HEK293T (cell line): ENCODE measurements at regions not wholly inside any gene's neighbourhood (a gene's known extent, or its start where the extent isn't known, plus 50 kb on each side); places are given as distances from the start of the nearest gene placed in this dataset.
"Not testable (repeated sequence)": the region's sequence is repeated elsewhere in the genome, so short reads cannot be mapped to it uniquely, and the experiment has no call there.

Experiments
- CTCF ChIA-PET: fragments of 350-600 bp; formaldehyde crosslinking; extraction: SDS; loops from one replicate; lab custom pipeline; 2021; ENCODE audit warnings: antibody characterized with exemption, inconsistent platforms; lab: Yijun Ruan, JAX
- POLR2A ChIA-PET: fragments of 350-600 bp; formaldehyde crosslinking; extraction: SDS; loops from one replicate; lab custom pipeline; 2020; ENCODE audit warnings: antibody characterized with exemption, inconsistent platforms; lab: Yijun Ruan, JAX
- DNase-seq: peaks from one replicate; pipeline ENCODE4 v3.0.0; 2012; ENCODE audit warnings: mixed read lengths; ENCODE audit errors: extremely low spot score
- ARNT ChIP-seq: fragments of 450-650 bp; IDR thresholded peaks from 2 replicates; pipeline ENCODE4 v1.6.1; 2017; ENCODE audit warnings: mild to moderate bottlenecking
- BHLHE40 ChIP-seq: fragments of 450-650 bp; IDR thresholded peaks from 2 replicates; pipeline ENCODE4 v1.6.1; 2016; ENCODE audit warnings: mild to moderate bottlenecking, moderate library complexity, borderline replicate concordance
- CTBP1 ChIP-seq: fragments of 450-650 bp; IDR thresholded peaks from 2 replicates; pipeline ENCODE4 v1.6.1; 2016; ENCODE audit warnings: borderline replicate concordance
- ELF4 ChIP-seq: fragments of 450-650 bp; IDR thresholded peaks from 2 replicates; pipeline ENCODE4 v1.6.1; 2017; ENCODE audit warnings: antibody characterized with exemption
- FOXA1 ChIP-seq: fragments of 450-650 bp; IDR thresholded peaks from 2 replicates; pipeline ENCODE4 v1.6.1; 2016; ENCODE audit warnings: mild to moderate bottlenecking
- FOXK2 ChIP-seq: fragments of 450-650 bp; IDR thresholded peaks from 2 replicates; pipeline ENCODE4 v1.6.1; 2016; ENCODE audit warnings: mild to moderate bottlenecking
- FOXM1 ChIP-seq: fragments of 450-650 bp; IDR thresholded peaks from 2 replicates; pipeline ENCODE4 v1.6.1; 2017; ENCODE audit warnings: mild to moderate bottlenecking, borderline replicate concordance
- HDGF ChIP-seq: fragments of 450-650 bp; IDR thresholded peaks from 2 replicates; pipeline ENCODE4 v1.6.1; 2017; ENCODE audit warnings: antibody characterized with exemption, borderline replicate concordance
- L3MBTL2 ChIP-seq: fragments of 450-650 bp; conservative IDR thresholded peaks from 2 replicates; pipeline ENCODE4 v1.6.1; 2016; ENCODE audit warnings: mild to moderate bottlenecking
- LEF1 ChIP-seq: fragments of 450-650 bp; IDR thresholded peaks from 2 replicates; pipeline ENCODE4 v1.6.1; 2017; ENCODE audit warnings: mild to moderate bottlenecking, borderline replicate concordance
- NFRKB ChIP-seq: fragments of 450-650 bp; IDR thresholded peaks from 2 replicates; pipeline ENCODE4 v1.6.1; 2016; ENCODE audit warnings: mild to moderate bottlenecking, moderate library complexity
- PKNOX1 ChIP-seq: fragments of 450-650 bp; IDR thresholded peaks from 2 replicates; pipeline ENCODE4 v1.6.1; 2016
- SP1 ChIP-seq: fragments of 450-650 bp; IDR thresholded peaks from 2 replicates; pipeline ENCODE4 v1.6.1; 2017
- SUZ12 ChIP-seq: fragments of 450-650 bp; IDR thresholded peaks from 2 replicates; pipeline ENCODE4 v1.6.1; 2016; ENCODE audit warnings: mild to moderate bottlenecking
- TARDBP ChIP-seq: fragments of 450-650 bp; IDR thresholded peaks from 2 replicates; pipeline ENCODE4 v1.6.1; 2016
- ZNF384 ChIP-seq: fragments of 450-650 bp; IDR thresholded peaks from 2 replicates; pipeline ENCODE4 v1.6.1; 2016

- CTCF ChIA-PET = no interaction called here
- no peak for DNase-seq
- POLR2A ChIA-PET = no interaction called here
- no peak for TF ChIP-seq FOXA1
- no peak for TF ChIP-seq FOXM1
- no peak for TF ChIP-seq ELF4
- no peak for TF ChIP-seq NFRKB
- TF ChIP-seq TARDBP = no peak
- TF ChIP-seq SP1 = no peak
- no peak for TF ChIP-seq BHLHE40
- no peak for TF ChIP-seq ARNT
- TF ChIP-seq ZNF384 = no peak
- no peak for TF ChIP-seq FOXK2
- no peak for TF ChIP-seq L3MBTL2
- TF ChIP-seq HDGF = no peak
- TF ChIP-seq SUZ12 = no peak
- no peak for TF ChIP-seq PKNOX1
- no peak for TF ChIP-seq LEF1
- no peak for TF ChIP-seq CTBP1
These were observed 259.0 kb upstream of the NUPR2 start for GRCh38 chr7:56375173-56375572.

- POLR2A ChIA-PET, DNase-seq, CTCF ChIA-PET: not testable (repeated sequence)
These were observed 258.4 kb upstream of the NUPR2 start for GRCh38 chr7:56374666-56375065.

- DNase-seq, POLR2A ChIA-PET, CTCF ChIA-PET: not testable (repeated sequence)
These were observed 257.1 kb upstream of the NUPR2 start for GRCh38 chr7:56373314-56373713.

GRCh38 chr7:56371792-56372191, 255.6 kb upstream of the NUPR2 start:
- POLR2A ChIA-PET, CTCF ChIA-PET, DNase-seq: not testable (repeated sequence)

GRCh38 chr7:56370208-56370872, 254.1 kb upstream of the NUPR2 start:
- CTCF ChIA-PET, POLR2A ChIA-PET, DNase-seq: not testable (repeated sequence)

- DNase-seq, CTCF ChIA-PET, POLR2A ChIA-PET: not testable (repeated sequence)
These were observed 251.7 kb upstream of the NUPR2 start for GRCh38 chr7:56367914-56368313.

GRCh38 chr7:56367411-56367810, 251.2 kb upstream of the NUPR2 start:
- CTCF ChIA-PET, POLR2A ChIA-PET, DNase-seq: not testable (repeated sequence)

GRCh38 chr7:56366701-56367100, 250.5 kb upstream of the NUPR2 start:
- CTCF ChIA-PET, POLR2A ChIA-PET, DNase-seq: not testable (repeated sequence)

- POLR2A ChIA-PET, DNase-seq, CTCF ChIA-PET: not testable (repeated sequence)
These were observed 236.4 kb upstream of the NUPR2 start for GRCh38 chr7:56352576-56352975.

- POLR2A ChIA-PET = not testable (repeated sequence)
These were observed 235.0 kb upstream of the NUPR2 start for GRCh38 chr7:56351181-56351580.

GRCh38 chr7:56348311-56348710, 232.1 kb upstream of the NUPR2 start:
- DNase-seq, POLR2A ChIA-PET, CTCF ChIA-PET: not testable (repeated sequence)

More at GRCh38 chr7:56351181-56351580, 235.0 kb upstream of the NUPR2 start:
- CTCF ChIA-PET, DNase-seq: not testable (repeated sequence)

GRCh38 chr7:56328327-56328726, 212.1 kb upstream of the NUPR2 start:
- CTCF ChIA-PET, DNase-seq, POLR2A ChIA-PET: not testable (repeated sequence)
